IMR-90 (cell line): ENCODE measurements at regions not wholly inside any gene's neighbourhood (a gene's known extent, or its start where the extent isn't known, plus 50 kb on each side); places are given as distances from the start of the nearest gene placed in this dataset.

Experiments used
- ATAC-seq: fragments of 200-7000 bp; cut with Tn5 transposase; 2 replicates; pipeline ENCODE4 v1.9.1; 2020; ENCODE audit warnings: low read depth, mild to moderate bottlenecking, moderate library complexity
- BruUV-seq: library from RNA; stranded (reverse); fragments of 400-500 nt; replicated peaks from 2 replicates; lab custom pipeline; 2021; lab: Mats Ljungman, UMichigan
- CTCF ChIA-PET: fragments of 300-600 bp; formaldehyde crosslinking; extraction: SDS; loops from one replicate; lab custom pipeline; 2021; ENCODE audit warnings: antibody characterized with exemption; lab: Yijun Ruan, JAX
- POLR2A ChIA-PET: fragments of 300-600 bp; sonication (Branson Sonifier 250); formaldehyde crosslinking; loops from one replicate; lab custom pipeline; 2022; ENCODE audit warnings: antibody characterized with exemption; ENCODE audit not compliant: unreplicated experiment; lab: Charles Lee
- DNase-seq: peaks from one replicate; pipeline ENCODE4 v3.0.0; 2013
- H2AFZ ChIP-seq: replicated peaks from 2 replicates; pipeline ENCODE3; 2013; ENCODE audit warnings: low read length, mild to moderate bottlenecking; ENCODE audit not compliant: poor library complexity
- H2AK5ac ChIP-seq: 2 replicates; pipeline ENCODE4 v1.6.1; 2013; ENCODE audit warnings: low read depth, low read length, inconsistent platforms
- H2AK9ac ChIP-seq: replicated peaks from 2 replicates; pipeline ENCODE3; 2013; ENCODE audit warnings: mild to moderate bottlenecking, low read depth, low read length, moderate library complexity; ENCODE audit not compliant: poor library complexity
- H2BK120ac ChIP-seq: 2 replicates; pipeline ENCODE4 v1.6.1; 2013; ENCODE audit warnings: low read depth, low read length, inconsistent platforms
- H2BK15ac ChIP-seq: 3 replicates; pipeline ENCODE4 v1.6.1; 2013; ENCODE audit warnings: low read depth, low read length, inconsistent platforms
- H2BK20ac ChIP-seq: 2 replicates; pipeline ENCODE4 v1.6.1; 2013; ENCODE audit warnings: low read depth, mild to moderate bottlenecking, inconsistent platforms, low read length, moderate library complexity
- H2BK5ac ChIP-seq: 2 replicates; pipeline ENCODE4 v1.6.1; 2013; ENCODE audit warnings: mild to moderate bottlenecking, low read depth, low read length, inconsistent platforms; ENCODE audit not compliant: poor library complexity, severe bottlenecking
- H3K14ac ChIP-seq: replicated peaks from 2 replicates; pipeline ENCODE4 v1.6.1; 2013; ENCODE audit warnings: low read depth, low read length, inconsistent platforms
- H3K18ac ChIP-seq: 2 replicates; pipeline ENCODE4 v1.6.1; 2013; ENCODE audit warnings: low read depth, low read length, control low read depth
- H3K23ac ChIP-seq: 2 replicates; pipeline ENCODE4 v1.6.1; 2013; ENCODE audit warnings: low read depth, low read length, inconsistent platforms
- H3K27ac ChIP-seq: 2 replicates; pipeline ENCODE4 v1.5.1; 2013; ENCODE audit warnings: mild to moderate bottlenecking, control low read depth, low read length; ENCODE audit not compliant: insufficient read depth
- H3K27me3 ChIP-seq: 2 replicates; pipeline ENCODE4 v1.6.1; 2013; ENCODE audit warnings: low read length; ENCODE audit not compliant: control insufficient read depth, insufficient read depth
- H3K36me3 ChIP-seq: 2 replicates; pipeline ENCODE4 v1.6.1; 2013; ENCODE audit warnings: low read length, mixed read lengths; ENCODE audit not compliant: control insufficient read depth, insufficient read depth
- H3K4ac ChIP-seq: 2 replicates; pipeline ENCODE4 v1.6.1; 2013; ENCODE audit warnings: low read depth, low read length, inconsistent platforms
- H3K4me1 ChIP-seq: 2 replicates; pipeline ENCODE4 v1.6.1; 2013; ENCODE audit warnings: low read length, mixed read lengths; ENCODE audit not compliant: control insufficient read depth, insufficient read depth
- H3K4me2 ChIP-seq: 2 replicates; pipeline ENCODE4 v1.6.1; 2013; ENCODE audit warnings: low read depth, mild to moderate bottlenecking, control low read depth, low read length, moderate library complexity
- H3K4me3 ChIP-seq: 2 replicates; pipeline ENCODE4 v1.5.1; 2013; ENCODE audit warnings: low read depth, mild to moderate bottlenecking, control low read depth, low read length, moderate library complexity; ENCODE audit not compliant: insufficient read depth
- H3K56ac ChIP-seq: 2 replicates; pipeline ENCODE4 v1.6.1; 2013; ENCODE audit warnings: low read length, inconsistent platforms; ENCODE audit not compliant: insufficient read depth; ENCODE audit errors: extremely low read depth
- H3K79me1 ChIP-seq, 2 experiments: 2 replicates each; pipeline ENCODE4 v1.6.1; 2013; ENCODE audit warnings: low read length in 2 of 2, inconsistent platforms in 1 of 2, low read depth in 1 of 2
- H3K9ac ChIP-seq: 2 replicates; pipeline ENCODE4 v1.6.1; 2013; ENCODE audit warnings: low read depth, low read length, control low read depth
- H3K9me1 ChIP-seq: 2 replicates; pipeline ENCODE4 v1.6.1; 2013; ENCODE audit warnings: low read length, inconsistent platforms; ENCODE audit not compliant: insufficient read depth
- H3K9me3 ChIP-seq: 2 replicates; pipeline ENCODE4 v1.6.1; 2013; ENCODE audit warnings: low read length; ENCODE audit not compliant: control insufficient read depth, insufficient read depth
- H4K20me1 ChIP-seq: 2 replicates; pipeline ENCODE4 v1.6.1; 2013; ENCODE audit warnings: low read length, inconsistent platforms; ENCODE audit not compliant: insufficient read depth
- H4K5ac ChIP-seq: 2 replicates; pipeline ENCODE4 v1.6.1; 2013; ENCODE audit warnings: mild to moderate bottlenecking, low read depth, low read length, control low read depth
- H4K8ac ChIP-seq, 2 experiments: 2 replicates each; pipeline ENCODE4 v1.6.1; 2013; ENCODE audit warnings: low read depth in 2 of 2, low read length in 2 of 2, control low read depth in 1 of 2, inconsistent platforms in 1 of 2
- H4K91ac ChIP-seq: 2 replicates; pipeline ENCODE4 v1.6.1; 2013; ENCODE audit warnings: low read depth, low read length, inconsistent platforms; ENCODE audit not compliant: insufficient read depth
- USF2 ChIP-seq: fragments of 150-350 bp; IDR thresholded peaks from 2 replicates; pipeline ENCODE4 v1.6.1; 2017; ENCODE audit warnings: mild to moderate bottlenecking, antibody characterized with exemption, low read length, low read depth
- WGBS, 2 experiments: methylation state at CpG; one replicate each; pipeline versions ENCODE4 v1.1.5 to v1.1.7; 2013; ENCODE audit warnings: missing lambda C conversion rate in 2 of 2; ENCODE audit not compliant: insufficient read length in 1 of 2; ENCODE audit errors: extremely low coverage in 2 of 2; 5-methylcytosine and 5-hydroxymethylcytosine counted together
- dilution Hi-C: fragments of 300-500 bp; cut with HindIII; formaldehyde crosslinking; loops from one replicate; pipeline ENCODE4 v1.14.3; 2018; ENCODE audit warnings: low sequenced_read_pairs; ENCODE audit not compliant: unreplicated experiment
- in situ Hi-C: fragments of 300-500 bp; cut with MboI; formaldehyde crosslinking; loops from 3 replicates; pipeline ENCODE4 v1.14.3; 2019; ENCODE audit warnings: low sequenced_read_pairs, inconsistent platforms, mixed read lengths
- intact Hi-C: fragments of 100-400 bp; cut with micrococcal nuclease; formaldehyde crosslinking; loops from 2 replicates; pipeline ENCODE4 v1.10.0; 2022

GRCh38 chr6:33888664-33889200 lies 84.9 kb upstream of the MLN start:
- H4K8ac ChIP-seq, result no peak overlapping the region
- H3K18ac ChIP-seq, result no peak overlapping the region
- H3K4me2 ChIP-seq, result no peak overlapping the region
- TF ChIP-seq USF2, result no peak
- in situ Hi-C loops, result no loop called here
- no peak overlapping the region for H3K4me3 ChIP-seq
- no peak overlapping the region for H2BK120ac ChIP-seq
- WGBS, 2 experiments, result no CpG with 5 or more reads among the region's 9 CpGs
- no peak overlapping the region for H2BK15ac ChIP-seq
- no peak overlapping the region for H3K56ac ChIP-seq
- H3K4ac ChIP-seq, result no peak overlapping the region
- no peak overlapping the region for H2BK20ac ChIP-seq
- no peak overlapping the region for H4K91ac ChIP-seq
- H2AFZ ChIP-seq, result no peak overlapping the region
- H4K5ac ChIP-seq, result no peak overlapping the region
- no TSS peak for BruUV-seq
- no peak overlapping the region for H3K14ac ChIP-seq
- H2AK9ac ChIP-seq, result no peak overlapping the region
- no peak for ATAC-seq
- dilution Hi-C loops, result no loop called here
- H3K36me3 ChIP-seq, result no peaks in the 10 kb centered on the region
- no peaks in the 10 kb centered on the region for H3K79me1 ChIP-seq
- no peak overlapping the region for H3K9ac ChIP-seq
- no peak overlapping the region for H2BK5ac ChIP-seq
- H2AK5ac ChIP-seq, result no peak overlapping the region
- CTCF ChIA-PET, result no interaction called here
- H3K4me1 ChIP-seq, result peaks cover 5% of the 10 kb centered on the region
- no peaks in the 10 kb centered on the region for H3K9me1 ChIP-seq
- no peak overlapping the region for H3K23ac ChIP-seq
- DNase-seq, result no peak
- no peaks in the 10 kb centered on the region for H4K20me1 ChIP-seq
- peaks cover 37% of the 10 kb centered on the region for H3K27me3 ChIP-seq
- POLR2A ChIA-PET, result no interaction called here
- no peak overlapping the region for H3K27ac ChIP-seq
- peaks cover 3% of the 10 kb centered on the region; the same call in 1 of the 2 replicates for H3K9me3 ChIP-seq
- intact Hi-C loops, result no loop called here
